Activated naive CD4-positive, alpha-beta T cell treated with anti-CD3 and anti-CD28 coated beads, Interleukin-2, amount 50 U/mL, for 24 hours (primary cell): ENCODE measurements at regions not wholly inside any gene's neighbourhood (a gene's known extent, or its start where the extent isn't known, plus 50 kb on each side); places are given as distances from the start of the nearest gene placed in this dataset.
"Not testable (repeated sequence)": the region's sequence is repeated elsewhere in the genome, so short reads cannot be mapped to it uniquely, and the experiment has no call there.

Source experiments
- H3K27ac Mint-ChIP-seq: one replicate; pipeline ENCODE4 v1.8.0; 2021; ENCODE audit warnings: mild to moderate bottlenecking, mixed read lengths
- H3K27me3 Mint-ChIP-seq: one replicate; pipeline ENCODE4 v1.8.0; 2021; ENCODE audit warnings: mixed read lengths
- H3K36me3 Mint-ChIP-seq: one replicate; pipeline ENCODE4 v1.8.0; 2021; ENCODE audit warnings: mixed read lengths
- H3K4me1 Mint-ChIP-seq: one replicate; pipeline ENCODE4 v1.8.0; 2021; ENCODE audit warnings: mixed read lengths
- H3K4me3 Mint-ChIP-seq: one replicate; pipeline ENCODE4 v1.8.0; 2021; ENCODE audit warnings: mild to moderate bottlenecking, mixed read lengths
- H3K9me3 Mint-ChIP-seq: one replicate; pipeline ENCODE4 v1.8.0; 2021; ENCODE audit warnings: mixed read lengths

DNA sequence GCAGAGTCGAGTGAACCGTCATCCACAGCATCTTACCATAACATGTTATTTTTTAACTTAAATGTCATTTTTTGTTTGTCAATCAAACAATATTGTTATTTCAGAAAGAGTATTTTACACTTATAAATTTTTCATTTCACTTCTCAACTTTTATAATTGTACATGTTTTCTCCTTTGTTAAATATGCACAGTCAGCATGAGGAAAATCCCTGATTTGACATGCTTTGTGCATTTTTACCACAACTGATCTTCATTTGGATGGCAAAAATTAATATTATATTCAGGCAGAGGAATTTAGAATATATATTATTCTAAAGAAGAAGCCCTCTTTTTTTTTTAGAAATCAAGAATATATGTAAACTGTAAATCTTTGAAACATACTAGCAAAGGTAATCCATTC lies 958.0 kb upstream of the PCDH7 start:
- no peak overlapping the region for H3K27ac Mint-ChIP-seq

DNA sequence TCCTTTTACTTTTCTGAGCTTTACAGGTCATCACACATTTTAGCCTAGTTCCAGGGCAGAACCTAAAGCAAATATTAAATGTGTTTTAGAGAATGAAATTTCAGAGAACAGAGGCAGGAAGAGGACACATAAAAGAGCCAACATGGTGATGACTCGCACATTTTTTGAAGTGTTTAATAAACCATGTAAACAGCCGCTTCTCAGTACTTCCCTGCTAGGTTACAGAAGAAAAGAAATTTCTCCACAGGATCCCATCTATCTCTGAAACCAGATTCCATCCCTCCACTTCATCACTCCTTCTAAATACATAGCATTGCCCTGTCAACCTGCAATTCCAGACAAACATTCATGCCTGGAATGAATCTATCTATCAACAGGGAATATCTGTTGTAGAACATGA lies 949.5 kb upstream of the PCDH7 start:
- H3K4me3 Mint-ChIP-seq = no peak overlapping the region
- peaks cover 22% of the 10 kb centered on the region for H3K9me3 Mint-ChIP-seq
- no peak overlapping the region for H3K27ac Mint-ChIP-seq
- no peaks in the 10 kb centered on the region for H3K27me3 Mint-ChIP-seq
- H3K4me1 Mint-ChIP-seq = no peaks in the 10 kb centered on the region
- no peaks in the 10 kb centered on the region for H3K36me3 Mint-ChIP-seq

More for the DNA sequence above, 958.0 kb upstream of the PCDH7 start:
- no peaks in the 10 kb centered on the region for H3K4me1 Mint-ChIP-seq
- H3K27me3 Mint-ChIP-seq = no peaks in the 10 kb centered on the region
- peaks cover 15% of the 10 kb centered on the region for H3K9me3 Mint-ChIP-seq
- no peaks in the 10 kb centered on the region for H3K36me3 Mint-ChIP-seq
- no peak overlapping the region for H3K4me3 Mint-ChIP-seq

DNA sequence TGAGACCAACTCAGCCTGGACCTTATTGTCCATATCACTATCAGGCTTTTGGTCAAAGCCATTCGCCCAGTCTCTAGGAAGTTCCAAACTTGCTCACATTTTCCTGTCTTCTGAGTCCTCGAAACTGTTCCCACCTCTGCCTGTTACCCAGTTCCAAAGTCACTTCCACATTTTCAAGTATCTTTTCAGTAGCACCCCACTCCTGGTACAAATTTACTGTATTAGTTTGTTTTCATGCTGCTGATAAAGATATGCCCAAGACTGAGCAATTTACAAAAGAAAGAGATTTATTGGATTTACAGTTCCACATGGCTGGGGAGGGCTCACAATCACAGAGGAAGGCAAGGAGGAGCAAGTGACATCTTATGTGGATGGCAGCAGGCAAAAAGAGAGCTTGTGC lies 932.0 kb upstream of the PCDH7 start:
- H3K9me3 Mint-ChIP-seq = peaks cover 35% of the 10 kb centered on the region
- not testable (repeated sequence) for H3K27ac Mint-ChIP-seq, H3K27me3 Mint-ChIP-seq, H3K4me1 Mint-ChIP-seq, H3K4me3 Mint-ChIP-seq, H3K36me3 Mint-ChIP-seq

DNA sequence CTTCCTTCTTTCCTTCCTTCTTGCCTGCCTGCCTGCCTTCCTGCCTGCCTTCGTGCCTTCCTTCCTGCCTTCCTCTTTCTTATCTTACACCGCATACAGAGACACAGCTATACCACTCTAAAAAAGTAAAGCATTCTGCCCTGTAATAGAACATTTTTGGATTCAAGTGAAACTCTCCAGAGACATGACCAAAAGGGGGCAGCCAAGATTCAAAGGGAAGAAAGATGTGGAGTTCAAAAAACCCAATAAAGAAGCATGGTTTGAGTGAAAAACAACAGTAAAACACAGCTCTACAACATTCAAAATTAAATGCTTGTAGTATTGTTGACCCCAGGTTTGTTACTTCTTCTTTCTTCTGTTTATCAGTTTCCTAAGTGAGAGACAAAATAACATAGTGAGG lies 914.9 kb upstream of the PCDH7 start:
- Mint-ChIP-seq H3K4me3 (no peak overlapping the region), H3K4me1 (no peaks in the 10 kb centered on the region), H3K36me3 (no peaks in the 10 kb centered on the region), H3K27me3 (no peaks in the 10 kb centered on the region), H3K27ac (no peak overlapping the region), H3K9me3 (peaks cover 6% of the 10 kb centered on the region)

DNA sequence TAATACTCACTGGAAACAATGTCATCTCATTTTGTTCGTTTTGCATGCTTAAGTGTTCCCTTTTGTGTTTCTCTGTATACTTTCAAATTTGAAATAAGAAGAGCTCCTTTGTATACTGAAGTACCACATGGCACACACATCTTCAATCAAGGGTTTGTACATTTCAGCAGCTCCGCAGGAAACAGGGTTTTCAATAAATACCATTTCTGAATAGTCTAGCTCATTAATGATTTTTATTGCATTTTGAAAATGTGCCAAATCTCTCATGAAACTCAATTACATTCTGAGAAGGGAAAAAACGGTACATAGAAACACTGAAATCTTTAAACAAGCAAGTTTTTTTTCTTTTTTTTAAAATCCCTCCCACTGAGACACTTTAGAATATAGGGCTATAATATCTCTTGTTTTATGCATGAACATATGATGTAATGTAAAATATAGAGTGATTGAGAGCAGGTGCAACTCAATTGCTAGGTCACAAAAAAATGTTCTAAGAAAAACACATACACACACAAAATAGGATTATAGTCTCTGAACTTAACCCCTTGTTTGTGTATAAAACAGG lies 914.2 kb upstream of the PCDH7 start:
- no peak overlapping the region for H3K27ac Mint-ChIP-seq
- no peaks in the 10 kb centered on the region for H3K36me3 Mint-ChIP-seq
- H3K9me3 Mint-ChIP-seq = peaks cover 5% of the 10 kb centered on the region
- H3K27me3 Mint-ChIP-seq = no peaks in the 10 kb centered on the region
- H3K4me1 Mint-ChIP-seq = no peaks in the 10 kb centered on the region
- H3K4me3 Mint-ChIP-seq = no peak overlapping the region

DNA sequence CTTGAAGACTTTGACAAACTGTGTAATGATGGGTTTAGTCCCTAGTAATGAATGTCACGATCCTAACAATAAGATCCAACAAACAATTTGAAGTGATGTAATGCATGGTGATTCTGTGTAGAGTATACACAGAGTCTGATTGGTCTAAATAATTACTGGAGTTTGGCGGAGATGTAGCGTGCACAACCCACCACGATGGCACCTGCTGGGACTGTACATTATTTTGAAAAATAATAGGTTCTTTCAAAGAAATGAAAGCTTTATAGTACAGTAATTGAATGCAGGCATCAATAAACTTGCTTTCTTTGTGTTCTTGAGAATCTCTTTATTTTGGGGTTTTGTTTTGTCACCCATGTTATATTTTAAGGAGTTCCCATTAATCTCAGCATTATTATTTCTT lies 902.2 kb upstream of the PCDH7 start:
- Mint-ChIP-seq H3K9me3 (peaks cover 7% of the 10 kb centered on the region), H3K4me1 (no peaks in the 10 kb centered on the region), H3K4me3 (no peak overlapping the region), H3K36me3 (peaks cover 2% of the 10 kb centered on the region), H3K27ac (no peak overlapping the region), H3K27me3 (no peaks in the 10 kb centered on the region)

DNA sequence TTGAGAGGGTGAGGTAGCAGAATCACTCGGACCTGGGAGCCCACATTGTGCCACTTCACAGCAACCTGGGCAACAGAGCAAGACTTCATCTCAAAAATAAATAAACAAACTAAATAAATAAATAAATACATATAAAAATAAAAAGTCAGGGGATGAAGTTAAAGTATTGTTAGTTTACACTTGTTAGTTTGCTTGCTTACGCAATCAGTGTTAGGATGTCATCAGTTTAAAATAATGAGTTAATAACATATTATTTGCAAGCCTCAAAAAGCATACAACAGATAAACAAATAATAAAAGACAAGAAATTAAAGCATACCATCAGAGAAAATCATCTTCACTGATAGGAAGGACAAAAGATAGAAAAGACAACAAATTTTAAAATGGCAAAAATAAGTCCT lies 891.1 kb upstream of the PCDH7 start:
- Mint-ChIP-seq H3K27ac (no peak overlapping the region), H3K9me3 (peaks cover 5% of the 10 kb centered on the region), H3K4me1 (no peaks in the 10 kb centered on the region), H3K4me3 (no peak overlapping the region), H3K27me3 (no peaks in the 10 kb centered on the region), H3K36me3 (no peaks in the 10 kb centered on the region)

DNA sequence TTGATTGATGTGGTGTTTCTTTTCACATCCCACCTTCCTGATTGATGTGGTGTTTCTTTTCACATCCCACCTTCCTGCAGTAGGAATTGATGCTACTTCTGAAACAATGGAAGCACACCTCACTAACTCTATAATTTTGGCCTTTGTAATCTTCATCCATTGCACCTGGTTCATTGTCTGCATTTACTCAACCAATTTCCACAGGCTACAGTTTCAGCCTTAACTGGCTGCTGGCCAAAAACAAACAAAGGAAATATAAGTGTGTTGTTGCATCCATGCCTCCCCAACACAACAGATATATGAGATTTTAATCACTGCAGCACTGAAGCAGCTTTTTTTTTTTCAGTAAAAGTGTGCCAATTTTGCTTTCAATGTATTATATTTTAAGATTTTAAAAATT lies 867.6 kb upstream of the PCDH7 start:
- Mint-ChIP-seq H3K4me3 (no peak overlapping the region), H3K36me3 (no peaks in the 10 kb centered on the region), H3K9me3 (peaks cover 5% of the 10 kb centered on the region), H3K27ac (no peak overlapping the region), H3K4me1 (no peaks in the 10 kb centered on the region), H3K27me3 (no peaks in the 10 kb centered on the region)

DNA sequence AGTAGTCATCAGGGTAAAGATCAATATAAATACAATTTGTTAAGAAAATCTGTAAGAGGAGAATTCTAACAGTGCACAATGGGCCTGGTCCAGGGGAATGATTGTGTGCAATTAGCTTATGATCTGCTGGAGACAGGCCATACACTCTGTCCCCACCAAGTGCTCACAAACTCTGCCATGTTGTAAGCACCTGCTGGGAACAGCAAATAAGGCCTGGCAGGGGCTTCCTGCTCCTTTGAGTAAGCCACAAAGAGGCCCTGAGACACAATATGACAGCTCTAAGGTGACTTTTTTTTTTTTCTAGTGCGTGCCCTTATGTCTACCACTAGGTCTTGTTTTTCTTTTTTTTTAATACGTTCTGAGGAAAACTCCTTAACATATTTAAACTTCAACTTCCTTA lies 866.3 kb upstream of the PCDH7 start:
- no peaks in the 10 kb centered on the region for H3K27me3 Mint-ChIP-seq
- no peak overlapping the region for H3K27ac Mint-ChIP-seq
- H3K4me1 Mint-ChIP-seq = no peaks in the 10 kb centered on the region
- H3K9me3 Mint-ChIP-seq = peaks cover 5% of the 10 kb centered on the region
- H3K36me3 Mint-ChIP-seq = no peaks in the 10 kb centered on the region
- no peak overlapping the region for H3K4me3 Mint-ChIP-seq

DNA sequence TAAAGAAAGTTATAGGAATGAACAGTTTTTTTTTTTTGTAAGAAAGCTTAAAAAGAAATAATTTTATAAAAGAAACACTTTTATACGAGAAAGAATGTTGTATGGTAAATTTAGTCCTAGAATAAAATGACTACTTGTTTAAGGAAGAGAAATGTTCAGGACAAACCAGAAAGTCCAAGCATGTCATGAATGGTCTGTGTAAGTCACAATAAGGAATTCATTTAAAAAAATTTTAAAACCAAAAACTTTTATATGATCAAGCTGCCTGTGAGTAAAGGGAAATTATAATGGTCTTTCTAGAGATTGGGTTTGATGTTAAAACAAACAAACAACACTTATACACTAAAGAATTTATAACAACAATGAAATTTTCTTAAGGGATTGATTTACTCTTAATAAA lies 858.9 kb upstream of the PCDH7 start:
- Mint-ChIP-seq H3K4me3 (no peak overlapping the region), H3K4me1 (no peaks in the 10 kb centered on the region), H3K36me3 (no peaks in the 10 kb centered on the region), H3K9me3 (no peaks in the 10 kb centered on the region), H3K27me3 (no peaks in the 10 kb centered on the region), H3K27ac (no peak overlapping the region)

DNA sequence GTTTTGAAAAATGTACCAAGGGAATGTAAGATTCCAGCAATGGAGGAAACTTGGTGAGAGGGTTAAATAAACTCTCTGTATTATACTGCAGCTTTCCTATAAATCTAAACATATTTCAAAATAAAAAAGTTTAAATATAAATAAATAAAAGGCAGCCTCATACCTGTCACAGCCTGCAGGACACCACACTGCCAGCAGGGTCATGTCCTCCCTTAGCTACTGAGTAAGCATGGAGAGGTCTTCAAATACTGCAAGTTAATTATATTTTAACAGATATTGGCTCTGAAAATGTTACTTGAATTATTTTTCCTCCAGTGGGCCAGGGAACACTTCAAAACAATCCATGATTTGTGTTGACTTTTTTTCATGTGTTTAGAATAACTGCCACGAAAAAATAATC lies 852.8 kb upstream of the PCDH7 start:
- Mint-ChIP-seq H3K4me3 (no peak overlapping the region), H3K27me3 (no peaks in the 10 kb centered on the region), H3K4me1 (no peaks in the 10 kb centered on the region), H3K36me3 (no peaks in the 10 kb centered on the region), H3K9me3 (peaks cover 6% of the 10 kb centered on the region), H3K27ac (no peak overlapping the region)

DNA sequence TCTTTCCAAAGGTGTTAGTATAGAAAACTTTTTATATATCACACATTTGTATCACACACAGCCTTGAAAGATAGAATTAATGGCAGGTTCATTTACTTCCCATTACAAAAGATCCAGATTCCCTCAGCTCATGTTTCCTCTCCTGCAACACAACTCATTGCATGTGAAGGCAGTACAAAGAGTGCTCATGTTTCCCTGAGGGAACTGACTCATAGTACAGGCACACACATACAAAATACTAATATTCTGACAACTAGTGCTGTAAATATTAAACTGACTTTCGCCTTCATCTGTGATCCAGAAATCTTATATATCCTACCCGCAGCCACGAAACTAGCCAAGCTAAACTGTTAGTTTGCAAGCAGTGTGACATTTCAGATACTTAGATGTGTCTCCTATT lies 819.8 kb upstream of the PCDH7 start:
- Mint-ChIP-seq H3K4me3 (no peak overlapping the region), H3K4me1 (no peaks in the 10 kb centered on the region), H3K27ac (no peak overlapping the region), H3K27me3 (no peaks in the 10 kb centered on the region), H3K9me3 (peaks cover 6% of the 10 kb centered on the region), H3K36me3 (no peaks in the 10 kb centered on the region)

DNA sequence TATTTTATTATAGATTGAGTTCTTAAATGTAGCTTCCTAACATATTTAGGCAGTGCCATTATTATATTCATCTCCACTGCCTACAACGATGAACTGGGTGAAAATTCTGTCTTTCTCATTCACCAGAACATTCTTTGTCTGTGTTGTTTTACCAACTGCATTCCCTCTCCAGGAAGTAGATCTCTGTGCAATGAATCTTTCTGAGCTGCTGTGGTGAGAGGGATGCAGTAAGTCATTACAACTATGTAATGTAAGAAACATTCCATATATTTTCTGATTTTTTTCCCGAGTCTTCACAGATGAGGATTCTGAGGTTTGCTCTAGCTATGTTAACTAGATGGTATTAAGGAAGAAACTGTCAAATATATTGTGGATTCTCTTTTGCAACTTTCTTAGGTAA lies 811.9 kb upstream of the PCDH7 start:
- no peak overlapping the region for H3K4me3 Mint-ChIP-seq
- H3K36me3 Mint-ChIP-seq = no peaks in the 10 kb centered on the region
- H3K27me3 Mint-ChIP-seq = no peaks in the 10 kb centered on the region
- no peaks in the 10 kb centered on the region for H3K4me1 Mint-ChIP-seq
- H3K9me3 Mint-ChIP-seq = peaks cover 4% of the 10 kb centered on the region
- no peak overlapping the region for H3K27ac Mint-ChIP-seq

DNA sequence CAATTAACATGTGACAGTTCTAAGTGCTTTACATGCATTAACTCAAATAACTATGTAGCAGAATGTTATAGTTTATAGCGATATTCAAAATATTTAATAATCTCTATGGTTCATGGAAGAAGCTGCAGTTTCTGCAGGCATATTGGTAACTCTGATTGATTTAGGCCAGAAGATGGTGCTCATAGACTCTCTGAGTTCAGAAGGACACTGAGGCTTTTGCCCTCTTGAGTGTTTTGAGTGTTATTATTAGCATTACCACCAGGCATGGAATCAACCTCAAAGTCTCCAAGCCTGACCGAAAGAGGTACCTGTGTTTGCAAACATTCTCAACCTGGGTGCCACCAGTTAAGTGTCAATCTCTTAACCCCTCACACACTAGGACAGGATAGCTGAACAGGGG lies 792.3 kb upstream of the PCDH7 start:
- Mint-ChIP-seq H3K36me3 (no peaks in the 10 kb centered on the region), H3K4me1 (no peaks in the 10 kb centered on the region), H3K27me3 (no peaks in the 10 kb centered on the region), H3K9me3 (no peaks in the 10 kb centered on the region), H3K4me3 (no peak overlapping the region), H3K27ac (no peak overlapping the region)

DNA sequence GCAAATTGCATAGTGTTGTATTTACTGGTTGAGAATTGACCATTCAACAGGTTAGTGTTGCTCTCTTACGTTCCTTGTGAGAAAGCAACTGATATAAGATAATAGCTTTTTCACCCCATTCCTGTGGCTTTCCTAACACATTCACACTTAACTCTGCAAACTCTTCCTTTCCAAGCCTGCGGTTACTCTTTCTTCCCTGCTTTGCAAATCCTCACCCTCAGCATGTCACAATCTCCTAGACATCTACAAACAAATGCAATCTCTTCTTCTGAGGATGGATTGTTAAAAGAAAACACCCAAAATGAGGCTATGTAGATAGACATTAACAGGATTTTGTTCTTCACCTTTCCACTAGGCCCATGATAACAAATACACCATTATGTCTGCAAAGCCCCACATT lies 771.7 kb upstream of the PCDH7 start:
- H3K27me3 Mint-ChIP-seq = no peaks in the 10 kb centered on the region
- H3K4me1 Mint-ChIP-seq = no peaks in the 10 kb centered on the region
- no peaks in the 10 kb centered on the region for H3K36me3 Mint-ChIP-seq
- peaks cover 18% of the 10 kb centered on the region for H3K9me3 Mint-ChIP-seq
- no peak overlapping the region for H3K27ac Mint-ChIP-seq
- H3K4me3 Mint-ChIP-seq = no peak overlapping the region

DNA sequence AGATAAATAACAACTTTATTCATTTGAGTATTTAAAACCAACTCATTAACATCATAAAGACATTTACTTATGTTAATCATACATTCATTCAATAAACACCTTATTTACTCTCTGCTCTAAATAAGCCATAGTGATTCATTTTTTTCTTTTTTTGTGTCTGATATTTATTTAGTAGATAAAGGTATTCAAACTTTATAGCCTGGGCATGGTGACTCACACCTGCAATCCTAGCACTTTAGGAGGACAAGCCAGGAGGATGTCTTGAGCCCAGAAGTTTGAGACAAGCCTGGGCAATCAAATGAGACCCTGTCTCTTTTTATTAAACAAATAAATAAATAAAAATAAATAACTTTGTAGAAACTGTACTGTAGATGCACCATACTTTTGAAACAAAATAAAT lies 771.3 kb upstream of the PCDH7 start:
- Mint-ChIP-seq H3K4me3 (no peak overlapping the region), H3K27ac (no peak overlapping the region), H3K4me1 (no peaks in the 10 kb centered on the region), H3K9me3 (peaks cover 15% of the 10 kb centered on the region), H3K36me3 (no peaks in the 10 kb centered on the region), H3K27me3 (no peaks in the 10 kb centered on the region)

DNA sequence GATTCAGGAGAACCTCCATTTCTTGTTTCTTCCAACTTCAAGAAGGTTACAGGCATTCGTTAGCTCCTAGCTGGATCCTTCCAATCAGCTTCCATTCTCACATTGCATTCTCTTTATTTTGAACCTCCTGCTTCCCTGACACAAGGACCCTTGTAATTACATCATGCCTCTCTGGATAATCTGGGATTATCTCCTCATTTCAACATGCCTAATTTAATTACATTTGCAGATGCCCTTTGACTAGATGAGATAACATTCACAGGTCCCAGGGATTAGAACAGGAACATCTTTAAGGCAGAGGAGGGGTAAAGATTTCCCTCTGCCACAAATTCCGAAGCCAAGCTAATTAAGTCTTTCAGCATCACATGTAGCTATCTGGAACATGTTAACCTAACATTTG lies 753.8 kb upstream of the PCDH7 start:
- no peaks in the 10 kb centered on the region for H3K4me1 Mint-ChIP-seq
- H3K27ac Mint-ChIP-seq = no peak overlapping the region
- H3K4me3 Mint-ChIP-seq = no peak overlapping the region
- no peaks in the 10 kb centered on the region for H3K36me3 Mint-ChIP-seq
- no peaks in the 10 kb centered on the region for H3K9me3 Mint-ChIP-seq
- H3K27me3 Mint-ChIP-seq = no peaks in the 10 kb centered on the region
